Ovary (tissue), 7 donors: ENCODE measurements at regions not wholly inside any gene's neighbourhood (a gene's known extent, or its start where the extent isn't known, plus 50 kb on each side); places are given as distances from the start of the nearest gene placed in this dataset.

ENCODE experiments used
- DNase-seq, 5 donors: peaks; one replicate each; pipeline ENCODE4 v3.0.0-alpha.2; 2019 to 2020
- H3K27ac ChIP-seq, 2 donors: fragments of 200-600 bp; one replicate each; pipeline versions ENCODE4 v1.5.1 to v1.8.0; 2019 to 2022
- H3K27me3 ChIP-seq: fragments of 200-600 bp; one replicate; pipeline ENCODE4 v1.8.0; 2022
- H3K36me3 ChIP-seq: fragments of 200-600 bp; sonication (generic); one replicate; pipeline ENCODE4 v1.5.1; 2019
- H3K4me1 ChIP-seq: one replicate; pipeline ENCODE4 v1.8.1; 2013; ENCODE audit warnings: mild to moderate bottlenecking, moderate library complexity; ENCODE audit not compliant: insufficient read depth
- H3K4me3 ChIP-seq: fragments of 200-600 bp; sonication (generic); one replicate; pipeline ENCODE4 v1.5.1; 2017
- H3K9me3 ChIP-seq, 2 donors: fragments of 200-600 bp in 1 of 2; sonication (generic) in 1 of 2; one replicate each; pipeline versions ENCODE4 v1.5.1 to v1.8.1; 2013 to 2019; ENCODE audit warnings: mild to moderate bottlenecking in 1 of 2, moderate library complexity in 1 of 2
- EP300 ChIP-seq: sonication (generic); formaldehyde crosslinking; IDR thresholded peaks from one replicate; pipeline ENCODE4 v1.6.1; 2017; ENCODE audit warnings: antibody characterized with exemption
- POLR2A ChIP-seq: fragments of 450-650 bp; IDR thresholded peaks from one replicate; pipeline ENCODE4 v1.6.1; 2017; ENCODE audit warnings: antibody characterized with exemption, mild to moderate bottlenecking, moderate library complexity
- WGBS, 3 donors: extraction: QIAGEN DNeasy Blood & Tissue Kit in 1 of 3; methylation state at CpG; one replicate each; pipeline versions ENCODE4 v1.1.5 to v1.1.7; 2013 to 2017; 5-methylcytosine and 5-hydroxymethylcytosine counted together
- intact Hi-C, 4 donors: fragments of 100-400 bp; cut with DNase I; formaldehyde crosslinking; loops; one replicate each; pipeline versions ENCODE4 v1.11.0 to v1.15.1; 2022 to 2023
- TF ChIP-seq, protein P1 (sequence below), 3 donors: fragments of 450-650 bp in 2 of 3; fragments of 200-600 bp in 1 of 3; IDR thresholded peaks; one replicate each; pipeline versions ENCODE4 v1.5.1 to v1.8.0; 2016 to 2022; ENCODE audit warnings: antibody characterized with exemption in 3 of 3, mild to moderate bottlenecking in 1 of 3
- donor health status: DM: no; HTN: no; CAD: no; lungs with moderate emphysema.
- donor health status: DM: no; HTN: no; CAD: no.
- donor health status: Bipolar disorder and iron deficiency.
- donor health status: DM: no; HTN: no; CAD: no.
- donor health status: DM: yes; HTN: yes; CAD: no.

- Histone ChIP-seq H3K36me3 (no peaks in the 10 kb centered on the region), H3K9me3 (no peaks in the 10 kb centered on the region), H3K4me1 (no peaks in the 10 kb centered on the region), H3K4me3 (no peak overlapping the region), H3K27ac (no peak overlapping the region), H3K27me3 (no peaks in the 10 kb centered on the region)
- TF ChIP-seq EP300: no peak
- TF ChIP-seq, protein P1, sequence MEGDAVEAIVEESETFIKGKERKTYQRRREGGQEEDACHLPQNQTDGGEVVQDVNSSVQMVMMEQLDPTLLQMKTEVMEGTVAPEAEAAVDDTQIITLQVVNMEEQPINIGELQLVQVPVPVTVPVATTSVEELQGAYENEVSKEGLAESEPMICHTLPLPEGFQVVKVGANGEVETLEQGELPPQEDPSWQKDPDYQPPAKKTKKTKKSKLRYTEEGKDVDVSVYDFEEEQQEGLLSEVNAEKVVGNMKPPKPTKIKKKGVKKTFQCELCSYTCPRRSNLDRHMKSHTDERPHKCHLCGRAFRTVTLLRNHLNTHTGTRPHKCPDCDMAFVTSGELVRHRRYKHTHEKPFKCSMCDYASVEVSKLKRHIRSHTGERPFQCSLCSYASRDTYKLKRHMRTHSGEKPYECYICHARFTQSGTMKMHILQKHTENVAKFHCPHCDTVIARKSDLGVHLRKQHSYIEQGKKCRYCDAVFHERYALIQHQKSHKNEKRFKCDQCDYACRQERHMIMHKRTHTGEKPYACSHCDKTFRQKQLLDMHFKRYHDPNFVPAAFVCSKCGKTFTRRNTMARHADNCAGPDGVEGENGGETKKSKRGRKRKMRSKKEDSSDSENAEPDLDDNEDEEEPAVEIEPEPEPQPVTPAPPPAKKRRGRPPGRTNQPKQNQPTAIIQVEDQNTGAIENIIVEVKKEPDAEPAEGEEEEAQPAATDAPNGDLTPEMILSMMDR (IDR thresholded peaks at IDR 0.05): no peak
- no peak for TF ChIP-seq POLR2A
- intact Hi-C loops: no loop called here
- no peak for DNase-seq
- WGBS, 3 donors: 59 to 77% (median 60%) methylated on average over 1 of the region's 1 CpG
Observed at GRCh38 chr18:1252534-1252933, 347.9 kb downstream of the ADCYAP1 start.

- Histone ChIP-seq H3K27ac (no peak overlapping the region), H3K27me3 (no peaks in the 10 kb centered on the region), H3K36me3 (no peaks in the 10 kb centered on the region), H3K9me3 (no peaks in the 10 kb centered on the region), H3K4me3 (no peak overlapping the region), H3K4me1 (no peaks in the 10 kb centered on the region)
- intact Hi-C loops: no loop called here
- DNase-seq: no peak
- 12 to 17% (median 13%) methylated on average over 1 of the region's 1 CpG for WGBS, 3 donors
- TF ChIP-seq EP300 (no peak), POLR2A (no peak)
- TF ChIP-seq, protein P1 (IDR thresholded peaks at IDR 0.05): no peak
Observed at GRCh38 chr18:1252936-1253335, 348.3 kb downstream of the ADCYAP1 start.

DNA sequence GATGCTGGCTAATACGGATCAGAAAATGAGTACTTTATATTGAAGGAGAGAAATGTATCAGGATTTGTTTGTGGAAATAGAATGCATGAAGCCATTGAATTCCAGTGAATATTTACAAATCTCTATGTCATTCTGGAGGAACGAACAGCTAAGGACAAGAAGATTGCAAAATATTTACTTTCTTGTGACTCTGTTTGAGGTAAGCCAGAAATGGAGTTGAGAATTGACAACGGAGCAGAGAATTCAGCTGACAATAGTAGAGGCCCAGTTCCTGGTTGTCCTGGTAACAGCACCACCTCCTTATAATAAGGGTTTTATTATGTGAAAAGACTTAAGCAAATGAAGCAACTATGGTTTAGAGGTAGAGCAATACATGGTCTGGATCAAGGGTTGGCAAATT is 349.2 kb downstream of the ADCYAP1 start:
- WGBS, 3 donors: 63 to 79% (median 66%) methylated on average over 3 of the region's 3 CpGs
- H3K4me1 ChIP-seq: no peaks in the 10 kb centered on the region
- no peak for DNase-seq
- intact Hi-C loops: no loop called here
- TF ChIP-seq POLR2A (no peak), EP300 (no peak)
- TF ChIP-seq, protein P1 (IDR thresholded peaks at IDR 0.05): no peak
- no peak overlapping the region for H3K4me3 ChIP-seq
- H3K9me3 ChIP-seq: no peaks in the 10 kb centered on the region
- no peak overlapping the region for H3K27ac ChIP-seq
- H3K36me3 ChIP-seq: no peaks in the 10 kb centered on the region
- no peaks in the 10 kb centered on the region for H3K27me3 ChIP-seq

GRCh38 chr18:1261054-1261453 is 356.4 kb downstream of the ADCYAP1 start:
- WGBS, 3 donors: 92 to 96% (median 93%) methylated on average over 3 of the region's 3 CpGs
- no peaks in the 10 kb centered on the region for H3K9me3 ChIP-seq
- TF ChIP-seq, protein P1 (IDR thresholded peaks at IDR 0.05): no peak
- TF ChIP-seq POLR2A: no peak
- TF ChIP-seq EP300: no peak
- H3K4me1 ChIP-seq: no peaks in the 10 kb centered on the region
- intact Hi-C loops: no loop called here
- no peaks in the 10 kb centered on the region for H3K36me3 ChIP-seq
- no peak overlapping the region for H3K4me3 ChIP-seq
- no peak for DNase-seq
- H3K27ac ChIP-seq: no peak overlapping the region
- no peaks in the 10 kb centered on the region for H3K27me3 ChIP-seq

DNA sequence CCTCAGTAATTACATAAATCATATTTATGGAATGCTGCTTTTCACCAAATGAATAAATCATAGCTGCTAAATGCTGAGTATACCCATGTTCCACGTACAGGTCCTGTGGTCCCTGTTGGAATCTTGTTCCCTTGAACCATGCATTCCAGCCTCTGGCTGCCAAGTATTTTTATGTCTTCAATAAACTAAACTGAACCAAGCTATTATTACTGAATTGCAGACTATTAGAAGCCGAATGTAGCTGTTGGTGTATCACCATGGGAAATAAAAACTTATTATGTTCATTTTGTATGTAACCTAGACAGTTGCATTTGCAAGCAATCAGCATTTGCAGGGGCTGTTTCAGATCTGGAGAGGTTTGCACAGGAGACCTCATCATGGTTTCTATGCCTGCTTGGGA is 362.4 kb downstream of the ADCYAP1 start:
- H3K4me3 ChIP-seq: no peak overlapping the region
- TF ChIP-seq, protein P1 (IDR thresholded peaks at IDR 0.05): no peak
- TF ChIP-seq POLR2A (no peak), EP300 (no peak)
- no peaks in the 10 kb centered on the region for H3K27me3 ChIP-seq
- 54 to 57% (median 56%) methylated on average over 2 of the region's 2 CpGs for WGBS, 3 donors
- H3K9me3 ChIP-seq: no peaks in the 10 kb centered on the region
- intact Hi-C loops: no loop called here
- H3K27ac ChIP-seq: no peak overlapping the region
- DNase-seq: no peak
- H3K4me1 ChIP-seq: no peaks in the 10 kb centered on the region
- H3K36me3 ChIP-seq: no peaks in the 10 kb centered on the region
